Gastrocnemius medialis (tissue), 4 donors: ENCODE measurements at regions not wholly inside any gene's neighbourhood (a gene's known extent, or its start where the extent isn't known, plus 50 kb on each side); places are given as distances from the start of the nearest gene placed in this dataset.

Source experiments
- ATAC-seq, 2 donors: fragments of 150-250 bp; one replicate each; pipeline ENCODE4 v1.9.1; 2016
- DNase-seq, 2 donors: peaks; one replicate each; pipeline ENCODE4 v3.0.0-alpha.2; 2019
- H3K27ac ChIP-seq, 4 donors: fragments of 200-600 bp; sonication (generic); 1 replicate in 1 of 4; 2 replicates in 3 of 4; pipeline ENCODE4 v1.5.1; 2016 to 2018; ENCODE audit warnings: mild to moderate bottlenecking in 2 of 4, moderate library complexity in 1 of 4
- H3K27me3 ChIP-seq, 3 donors: fragments of 200-600 bp; sonication (generic) in 2 of 3; 1 replicate in 1 of 3; 2 replicates in 2 of 3; pipeline versions ENCODE4 v1.5.1 to v1.6.0; 2016 to 2019; ENCODE audit warnings: mild to moderate bottlenecking in 1 of 3, moderate library complexity in 1 of 3
- H3K36me3 ChIP-seq, 2 donors: fragments of 200-600 bp; sonication (generic) in 1 of 2; one replicate each; pipeline ENCODE4 v1.5.1; 2017 to 2018
- H3K4me1 ChIP-seq, 2 donors: fragments of 200-600 bp; sonication (generic) in 1 of 2; one replicate each; pipeline ENCODE4 v1.5.1; 2016 to 2017; ENCODE audit warnings: mild to moderate bottlenecking in 2 of 2
- H3K4me3 ChIP-seq, 4 donors: fragments of 200-600 bp; sonication (generic) in 3 of 4; 1 replicate in 1 of 4; 2 replicates in 3 of 4; pipeline ENCODE4 v1.5.1; 2016 to 2019; ENCODE audit warnings: mild to moderate bottlenecking in 2 of 4
- H3K9me3 ChIP-seq, 3 donors: fragments of 200-600 bp; sonication (generic) in 2 of 3; 1 replicate in 1 of 3; 2 replicates in 2 of 3; pipeline ENCODE4 v1.5.1; 2016 to 2019
- POLR2A ChIP-seq, 2 donors: fragments of 450-650 bp; IDR thresholded peaks; one replicate each; pipeline ENCODE4 v1.6.1; 2017; ENCODE audit warnings: antibody characterized with exemption in 2 of 2, mild to moderate bottlenecking in 2 of 2, moderate library complexity in 2 of 2
- in situ Hi-C, 4 donors: fragments of 200-750 bp; cut with MboI; loops; one replicate each; pipeline versions ENCODE4 v1.15.0 to v1.8.0; 2017; ENCODE audit warnings: low sequenced_read_pairs in 4 of 4
- intact Hi-C: fragments of 100-400 bp; cut with DNase I; formaldehyde crosslinking; loops from one replicate; pipeline ENCODE4 v1.15.1; 2023; ENCODE audit warnings: low total_unique reads
- TF ChIP-seq, protein P1 (sequence below), 5 experiments: fragments of 450-650 bp in 3 of 5; fragments of 200-600 bp in 2 of 5; sonication (generic) in 2 of 5; IDR thresholded peaks in 4 of 5; conservative IDR thresholded peaks in 1 of 5; 1 replicate in 4 of 5; 2 replicates in 1 of 5; pipeline ENCODE4 v1.5.1; 2016 to 2019; ENCODE audit warnings: antibody characterized with exemption in 5 of 5, mild to moderate bottlenecking in 3 of 5, moderate library complexity in 3 of 5

DNA sequence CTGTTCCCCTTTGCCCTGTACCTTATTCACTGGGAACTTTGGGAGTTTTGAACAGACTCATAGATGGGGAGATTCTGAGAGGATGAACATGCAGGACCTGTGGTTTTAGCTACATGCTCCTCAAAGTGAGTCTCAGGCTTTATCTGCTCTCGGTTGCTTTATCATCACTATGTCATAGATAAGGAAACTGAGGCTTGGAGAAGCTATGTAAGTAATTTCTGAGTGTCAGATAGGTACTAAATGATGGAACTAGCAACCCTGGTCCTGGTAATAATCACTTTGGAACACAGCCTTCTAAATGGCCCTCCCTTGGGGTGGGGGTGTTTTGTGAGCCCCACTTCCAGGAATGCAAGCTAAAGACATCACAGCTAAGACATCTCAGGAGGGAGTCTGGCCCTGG lies 186.2 kb upstream of the MEX3C start:
- in situ Hi-C loops (loop anchor here (25.0 kb wide), 1 partner anchor 271 kb away; no protein-coding TSS in a partner anchor), intact Hi-C loops (loop anchor here (10.0 kb wide), 2 partner anchors 109 to 269 kb away; no protein-coding TSS in a partner anchor)
- no peaks in the 10 kb centered on the region for H3K27me3 ChIP-seq

DNA sequence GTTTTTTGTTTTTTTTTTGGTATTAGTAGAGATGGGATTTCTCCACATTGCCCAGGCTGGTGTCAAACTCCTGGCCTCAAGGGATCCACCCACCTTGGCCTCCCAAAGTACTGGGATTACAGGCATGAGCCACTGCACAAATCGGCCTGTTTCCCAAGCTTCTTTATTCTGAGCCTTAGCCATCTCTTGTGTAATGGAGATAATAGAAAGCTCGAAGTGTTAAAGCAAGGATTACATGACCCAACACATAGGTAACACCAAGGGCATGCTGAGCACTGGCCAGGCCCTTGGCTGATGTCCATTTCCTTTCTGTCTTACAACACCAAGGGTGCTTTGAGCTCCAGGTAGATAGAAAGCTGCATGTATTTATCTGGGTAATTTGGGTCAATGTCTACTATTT lies 187.8 kb upstream of the MEX3C start:
- Histone ChIP-seq H3K27ac (no peak overlapping the region), H3K36me3 (no peaks in the 10 kb centered on the region), H3K27me3 (no peaks in the 10 kb centered on the region), H3K9me3 (no peaks in the 10 kb centered on the region), H3K4me3 (no peak overlapping the region), H3K4me1 (no peaks in the 10 kb centered on the region)
- no peak for ATAC-seq
- no peak for TF ChIP-seq POLR2A (IDR thresholded peaks at IDR 0.05)
- TF ChIP-seq, protein P1, sequence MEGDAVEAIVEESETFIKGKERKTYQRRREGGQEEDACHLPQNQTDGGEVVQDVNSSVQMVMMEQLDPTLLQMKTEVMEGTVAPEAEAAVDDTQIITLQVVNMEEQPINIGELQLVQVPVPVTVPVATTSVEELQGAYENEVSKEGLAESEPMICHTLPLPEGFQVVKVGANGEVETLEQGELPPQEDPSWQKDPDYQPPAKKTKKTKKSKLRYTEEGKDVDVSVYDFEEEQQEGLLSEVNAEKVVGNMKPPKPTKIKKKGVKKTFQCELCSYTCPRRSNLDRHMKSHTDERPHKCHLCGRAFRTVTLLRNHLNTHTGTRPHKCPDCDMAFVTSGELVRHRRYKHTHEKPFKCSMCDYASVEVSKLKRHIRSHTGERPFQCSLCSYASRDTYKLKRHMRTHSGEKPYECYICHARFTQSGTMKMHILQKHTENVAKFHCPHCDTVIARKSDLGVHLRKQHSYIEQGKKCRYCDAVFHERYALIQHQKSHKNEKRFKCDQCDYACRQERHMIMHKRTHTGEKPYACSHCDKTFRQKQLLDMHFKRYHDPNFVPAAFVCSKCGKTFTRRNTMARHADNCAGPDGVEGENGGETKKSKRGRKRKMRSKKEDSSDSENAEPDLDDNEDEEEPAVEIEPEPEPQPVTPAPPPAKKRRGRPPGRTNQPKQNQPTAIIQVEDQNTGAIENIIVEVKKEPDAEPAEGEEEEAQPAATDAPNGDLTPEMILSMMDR (IDR thresholded peaks at IDR 0.05 in 4 of 5, conservative IDR thresholded peaks at IDR 0.05 in 1 of 5), result no peak
- DNase-seq, result no peak
- in situ Hi-C loops (loop anchor here (25.0 kb wide), 1 partner anchor 273 kb away; no protein-coding TSS in a partner anchor), intact Hi-C loops (loop anchor here (10.0 kb wide), 2 partner anchors 110 to 270 kb away; no protein-coding TSS in a partner anchor)

More for the DNA sequence above, 186.2 kb upstream of the MEX3C start:
- H3K4me1 ChIP-seq, result no peaks in the 10 kb centered on the region
- no peak overlapping the region for H3K4me3 ChIP-seq
- no peak for ATAC-seq
- H3K36me3 ChIP-seq, result no peaks in the 10 kb centered on the region
- no peaks in the 10 kb centered on the region for H3K9me3 ChIP-seq
- no peak for DNase-seq
- TF ChIP-seq, protein P1 (IDR thresholded peaks at IDR 0.05 in 4 of 5, conservative IDR thresholded peaks at IDR 0.05 in 1 of 5), result no peak
- no peak for TF ChIP-seq POLR2A (IDR thresholded peaks at IDR 0.05)
- no peak overlapping the region for H3K27ac ChIP-seq

DNA sequence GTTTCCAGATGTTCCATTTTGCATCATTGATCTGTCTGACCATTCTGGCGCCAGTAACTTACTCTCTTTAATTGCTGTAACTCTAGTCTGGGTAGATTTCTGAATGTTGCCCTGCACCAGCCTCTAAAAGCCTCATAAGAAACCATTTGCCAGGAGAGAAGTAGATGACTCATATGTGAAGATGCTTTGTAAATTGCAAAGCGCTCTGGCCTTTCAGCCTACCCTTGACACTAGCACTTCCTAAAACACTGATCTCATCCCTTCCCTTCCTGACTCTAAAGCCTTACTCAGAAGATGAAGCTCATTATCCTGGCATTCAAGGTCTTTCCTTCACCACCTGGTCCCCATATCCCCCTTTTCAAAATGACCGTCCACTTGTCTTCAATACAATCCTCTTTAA lies 193.2 kb upstream of the MEX3C start:
- H3K4me3 ChIP-seq, result no peak overlapping the region
- intact Hi-C loops (no loop called here), in situ Hi-C loops (loop anchor here (25.0 kb wide), 1 partner anchor 278 kb away; no protein-coding TSS in a partner anchor)
- H3K36me3 ChIP-seq, result no peaks in the 10 kb centered on the region
- DNase-seq (no peak), ATAC-seq (no peak)
- no peak overlapping the region for H3K27ac ChIP-seq
- no peaks in the 10 kb centered on the region for H3K27me3 ChIP-seq
- no peaks in the 10 kb centered on the region for H3K9me3 ChIP-seq
- TF ChIP-seq, protein P1 (IDR thresholded peaks at IDR 0.05 in 4 of 5, conservative IDR thresholded peaks at IDR 0.05 in 1 of 5), result no peak
- no peak for TF ChIP-seq POLR2A (IDR thresholded peaks at IDR 0.05)
- no peaks in the 10 kb centered on the region for H3K4me1 ChIP-seq

DNA sequence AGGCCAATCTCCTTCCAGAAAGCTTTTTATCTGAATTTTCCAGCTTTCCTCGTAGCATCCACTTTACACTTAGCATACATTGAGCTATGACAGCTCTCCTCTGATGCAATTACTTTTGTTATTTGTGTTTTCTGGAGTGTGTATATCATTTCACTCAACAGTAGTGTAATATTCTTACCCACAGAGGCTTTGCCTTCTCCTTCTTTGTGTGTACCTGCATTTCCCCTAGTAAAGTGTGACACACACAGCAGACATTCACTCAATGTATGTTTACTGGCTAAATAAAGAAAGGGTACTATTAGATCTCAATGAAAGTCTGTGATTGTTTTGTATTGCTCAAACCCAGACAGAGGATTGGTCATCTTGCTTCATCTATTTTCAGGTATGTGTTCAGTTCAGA lies 193.7 kb upstream of the MEX3C start:
- Histone ChIP-seq H3K27ac (no peak overlapping the region), H3K36me3 (no peaks in the 10 kb centered on the region), H3K27me3 (no peaks in the 10 kb centered on the region), H3K9me3 (no peaks in the 10 kb centered on the region), H3K4me3 (no peak overlapping the region), H3K4me1 (no peaks in the 10 kb centered on the region)
- DNase-seq (no peak), ATAC-seq (no peak)
- intact Hi-C loops (no loop called here), in situ Hi-C loops (loop anchor here (25.0 kb wide), 1 partner anchor 279 kb away; no protein-coding TSS in a partner anchor)
- no peak for TF ChIP-seq POLR2A (IDR thresholded peaks at IDR 0.05)
- TF ChIP-seq, protein P1 (IDR thresholded peaks at IDR 0.05 in 4 of 5, conservative IDR thresholded peaks at IDR 0.05 in 1 of 5), result no peak

DNA sequence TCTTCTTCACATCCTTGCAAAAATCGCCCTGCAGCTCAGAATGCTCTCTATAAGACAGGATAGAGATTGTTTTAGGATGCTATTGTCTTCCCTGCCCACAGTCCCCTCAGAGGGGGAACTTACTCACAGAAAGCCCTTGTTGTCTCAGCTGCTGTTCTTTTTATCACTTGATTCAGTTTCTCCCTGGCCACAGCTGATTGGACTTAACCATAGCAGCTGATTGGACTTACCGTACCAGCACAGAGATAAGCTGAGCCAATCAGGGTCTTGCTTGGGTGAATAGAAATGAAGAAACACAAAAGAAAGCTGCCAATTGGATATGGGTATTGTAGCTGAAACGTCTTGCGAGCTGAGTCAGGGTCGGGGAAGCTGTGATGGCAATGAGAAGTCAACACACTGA lies 194.2 kb upstream of the MEX3C start:
- no peak for DNase-seq
- no peaks in the 10 kb centered on the region for H3K4me1 ChIP-seq
- ATAC-seq, result no peak
- H3K9me3 ChIP-seq, result no peaks in the 10 kb centered on the region
- no peak overlapping the region for H3K4me3 ChIP-seq
- intact Hi-C loops (no loop called here), in situ Hi-C loops (loop anchor here (25.0 kb wide), 1 partner anchor 279 kb away; no protein-coding TSS in a partner anchor)
- TF ChIP-seq POLR2A (IDR thresholded peaks at IDR 0.05), result no peak
- TF ChIP-seq, protein P1 (IDR thresholded peaks at IDR 0.05 in 4 of 5, conservative IDR thresholded peaks at IDR 0.05 in 1 of 5), result no peak
- H3K27me3 ChIP-seq, result no peaks in the 10 kb centered on the region
- H3K36me3 ChIP-seq, result no peaks in the 10 kb centered on the region
- no peak overlapping the region for H3K27ac ChIP-seq
